ENCODE measurements at regions not wholly inside any gene's neighbourhood (a gene's known extent, or its start where the extent isn't known, plus 50 kb on each side); places are given as distances from the start of the nearest gene placed in this dataset.

DNA sequence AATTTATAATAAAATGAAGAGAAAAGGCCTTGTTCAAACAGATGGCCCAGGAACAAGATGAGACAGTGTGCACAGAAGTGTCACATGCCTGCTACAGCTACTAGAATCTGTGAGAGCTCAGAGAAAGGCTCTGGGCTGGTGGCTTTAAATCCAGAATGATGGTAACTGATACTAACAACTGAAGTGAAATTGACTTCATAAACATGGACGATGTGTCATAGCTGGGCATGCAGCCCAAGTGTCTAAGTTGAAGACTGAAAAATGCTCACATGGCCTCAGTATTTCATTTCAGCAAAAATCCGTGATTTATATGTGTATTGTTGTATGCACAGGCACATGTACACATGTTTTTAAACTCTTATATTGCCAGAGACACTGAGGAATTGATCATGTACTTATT lies 208.3 kb upstream of the RUNX1 start:
- Histone ChIP-seq H3K27ac (ENCODE audit: low read depth in 1 of 2, low read length in 2 of 2) (no peak overlapping the region), H3K9ac (ENCODE audit: insufficient read depth, low read length, poor library complexity, severe bottlenecking) (no peak overlapping the region), H3K27me3 (ENCODE audit: control insufficient read depth in 2 of 2, insufficient read depth in 2 of 2, low read length in 2 of 2) (no peaks in the 10 kb centered on the region), H3K9me3 (replicated peaks in 1 of 2; ENCODE audit: control insufficient read depth in 1 of 2, insufficient read depth in 1 of 2, low read length in 2 of 2) (peaks cover 0 to 2% of the 10 kb centered on the region in 2 donors), H3K4me3 (replicated peaks in 1 of 3; ENCODE audit: low read depth in 2 of 3, low read length in 3 of 3) (no peak overlapping the region), H3K4me1 (ENCODE audit: control insufficient read depth in 1 of 2, insufficient read depth in 2 of 2, low read length in 2 of 2) (no peaks in the 10 kb centered on the region), H3K79me2 (ENCODE audit: insufficient read depth, low read length) (no peaks in the 10 kb centered on the region), H4K20me1 (ENCODE audit: insufficient read depth, low read length) (no peaks in the 10 kb centered on the region), H3K4me2 (replicated peaks; ENCODE audit: extremely low read depth, low read length, poor library complexity, severe bottlenecking) (no peak overlapping the region), H3K36me3 (replicated peaks in 1 of 2; ENCODE audit: control insufficient read depth in 1 of 2, insufficient read depth in 2 of 2, low read length in 2 of 2) (no peaks in the 10 kb centered on the region), H2AFZ (ENCODE audit: insufficient read depth, low read depth, low read length, poor library complexity, severe bottlenecking) (no peak overlapping the region)
- Mint-ChIP-seq H3K4me1 (no peaks in the 10 kb centered on the region), H3K27me3 (ENCODE audit: low read depth in 3 of 3) (peaks cover 2 to 6% (median 3%) of the 10 kb centered on the region in 3 donors), H3K36me3 (no peaks in the 10 kb centered on the region), H3K9me3 (peaks cover 0 to 4% (median 2%) of the 10 kb centered on the region in 7 donors), H3K4me3 (no peak overlapping the region), H3K27ac (no peak overlapping the region)
- intact Hi-C loops (cut with micrococcal nuclease) = no loop called here
- TF ChIP-seq CTCF (IDR thresholded peaks at IDR 0.05) = no peak
- DNase-seq = no peak
- WGBS (ENCODE audit: insufficient coverage) = 50% methylated on average over 1 of the region's 2 CpGs

GRCh38 chr21:35256468-35256988 lies 207.4 kb upstream of the RUNX1 start:
- no peak overlapping the region for H3K27ac ChIP-seq (ENCODE audit: low read depth in 1 of 2, low read length in 2 of 2)
- no peaks in the 10 kb centered on the region for H3K36me3 ChIP-seq (replicated peaks in 1 of 2; ENCODE audit: control insufficient read depth in 1 of 2, insufficient read depth in 2 of 2, low read length in 2 of 2)
- H3K4me1 ChIP-seq (ENCODE audit: control insufficient read depth in 1 of 2, insufficient read depth in 2 of 2, low read length in 2 of 2) = no peaks in the 10 kb centered on the region
- no peaks in the 10 kb centered on the region for H3K27me3 ChIP-seq (ENCODE audit: control insufficient read depth in 2 of 2, insufficient read depth in 2 of 2, low read length in 2 of 2)
- H3K4me2 ChIP-seq (replicated peaks; ENCODE audit: extremely low read depth, low read length, poor library complexity, severe bottlenecking) = no peak overlapping the region
- DNase-seq = no peak
- no peak overlapping the region for H3K9ac ChIP-seq (ENCODE audit: insufficient read depth, low read length, poor library complexity, severe bottlenecking)
- Mint-ChIP-seq H3K36me3 (no peaks in the 10 kb centered on the region), H3K27me3 (ENCODE audit: low read depth in 3 of 3) (peaks cover 2 to 6% (median 3%) of the 10 kb centered on the region in 3 donors), H3K27ac (no peak overlapping the region), H3K9me3 (peaks cover 0 to 4% (median 2%) of the 10 kb centered on the region in 7 donors), H3K4me1 (no peaks in the 10 kb centered on the region), H3K4me3 (no peak overlapping the region)
- 95% methylated on average over 6 of the region's 10 CpGs for WGBS (ENCODE audit: insufficient coverage)
- H2AFZ ChIP-seq (ENCODE audit: insufficient read depth, low read depth, low read length, poor library complexity, severe bottlenecking) = no peak overlapping the region
- no peaks in the 10 kb centered on the region for H4K20me1 ChIP-seq (ENCODE audit: insufficient read depth, low read length)
- TF ChIP-seq CTCF (IDR thresholded peaks at IDR 0.05) = no peak
- no peak overlapping the region for H3K4me3 ChIP-seq (replicated peaks in 1 of 3; ENCODE audit: low read depth in 2 of 3, low read length in 3 of 3)
- intact Hi-C loops (cut with micrococcal nuclease) = no loop called here
- peaks cover 0 to 2% of the 10 kb centered on the region in 2 donors for H3K9me3 ChIP-seq (replicated peaks in 1 of 2; ENCODE audit: control insufficient read depth in 1 of 2, insufficient read depth in 1 of 2, low read length in 2 of 2)
- H3K79me2 ChIP-seq (ENCODE audit: insufficient read depth, low read length) = no peaks in the 10 kb centered on the region

Measured in CD14-positive monocyte (primary cell).